Transverse colon (tissue), 4 donors: ENCODE measurements at regions not wholly inside any gene's neighbourhood (a gene's known extent, or its start where the extent isn't known, plus 50 kb on each side); places are given as distances from the start of the nearest gene placed in this dataset.

Experiments
- DNase-seq: peaks from one replicate; pipeline ENCODE4 v3.0.0-alpha.2; 2019
- H3K27ac ChIP-seq, 4 donors: fragments of 200-600 bp; sonication (generic); 2 replicates each; pipeline ENCODE4 v1.5.1; 2016 to 2018; ENCODE audit warnings: inconsistent platforms in 4 of 4
- H3K27me3 ChIP-seq: fragments of 200-600 bp; sonication (generic); 2 replicates; pipeline ENCODE4 v1.5.1; 2017; ENCODE audit warnings: inconsistent platforms
- H3K36me3 ChIP-seq, 4 donors: fragments of 200-600 bp; sonication (generic); 2 replicates each; pipeline ENCODE4 v1.5.1; 2017 to 2019; ENCODE audit warnings: inconsistent platforms in 4 of 4
- H3K4me1 ChIP-seq, 4 donors: fragments of 200-600 bp; sonication (generic); 2 replicates each; pipeline ENCODE4 v1.5.1; 2017 to 2020; ENCODE audit warnings: inconsistent platforms in 4 of 4
- H3K4me3 ChIP-seq, 4 donors: fragments of 200-600 bp; sonication (generic); 1 replicate in 1 of 4; 2 replicates in 3 of 4; pipeline versions ENCODE4 v1.5.1 to v1.6.1; 2017 to 2019; ENCODE audit warnings: inconsistent platforms in 4 of 4
- H3K9me3 ChIP-seq, 2 donors: fragments of 200-600 bp; sonication (generic); 2 replicates each; pipeline ENCODE4 v1.5.1; 2017 to 2019; ENCODE audit warnings: inconsistent platforms in 2 of 2
- CTCF ChIP-seq, 5 experiments: fragments of 200-600 bp in 3 of 5; fragments of 450-650 bp in 2 of 5; sonication (generic) in 3 of 5; IDR thresholded peaks; 1 replicate in 2 of 5; 2 replicates in 3 of 5; pipeline ENCODE4 v1.5.1; 2016 to 2017; ENCODE audit warnings: antibody characterized with exemption in 5 of 5, inconsistent platforms in 3 of 5, mild to moderate bottlenecking in 2 of 5, moderate library complexity in 1 of 5
- EP300 ChIP-seq: sonication (generic); formaldehyde crosslinking; IDR thresholded peaks from one replicate; pipeline ENCODE4 v1.6.1; 2017; ENCODE audit warnings: antibody characterized with exemption, low read depth
- POLR2A ChIP-seq: fragments of 450-650 bp; IDR thresholded peaks from one replicate; pipeline ENCODE4 v1.6.1; 2016; ENCODE audit warnings: antibody characterized with exemption, mild to moderate bottlenecking, moderate library complexity
- POLR2AphosphoS5 ChIP-seq, 3 donors: sonication (generic); formaldehyde crosslinking; IDR thresholded peaks; one replicate each; pipeline ENCODE4 v1.6.1; 2016; ENCODE audit warnings: antibody characterized with exemption in 3 of 3
- WGBS, 2 donors: methylation state at CpG; one replicate each; pipeline ENCODE4 v1.1.5; 2018; ENCODE audit warnings: low coverage in 1 of 2; 5-methylcytosine and 5-hydroxymethylcytosine counted together
- in situ Hi-C, 4 donors: fragments of 200-750 bp; cut with MboI; loops; one replicate each; pipeline versions ENCODE4 v1.15.0 to v1.15.1; 2017; ENCODE audit warnings: low sequenced_read_pairs in 3 of 4, low pct_ligation_motif_present in 1 of 4, low pct_unique_long_range_greater_than_20kb in 1 of 4
- intact Hi-C: fragments of 100-400 bp; cut with DNase I; formaldehyde crosslinking; loops from one replicate; pipeline ENCODE4 v1.15.1; 2023; ENCODE audit warnings: low total_unique reads

GRCh38 chr9:135259273-135259672, 171.8 kb downstream of the OLFM1 start:
- no peaks in the 10 kb centered on the region for H3K27me3 ChIP-seq
- no peak for DNase-seq
- WGBS, 2 donors: 89% methylated on average over 5 to 19 of the region's 19 CpGs
- in situ Hi-C loops: no loop called here
- no peaks in the 10 kb centered on the region for H3K9me3 ChIP-seq
- intact Hi-C loops: no loop called here
- H3K4me1 ChIP-seq: no peaks in the 10 kb centered on the region
- H3K4me3 ChIP-seq: no peak overlapping the region
- no peaks in the 10 kb centered on the region for H3K36me3 ChIP-seq
- no peak overlapping the region for H3K27ac ChIP-seq
- no peak for TF ChIP-seq POLR2AphosphoS5 (IDR thresholded peaks at IDR 0.05)
- TF ChIP-seq CTCF (IDR thresholded peaks at IDR 0.05): no peak
- TF ChIP-seq POLR2A: no peak
- no peak for TF ChIP-seq EP300

GRCh38 chr9:135260221-135261180, 173.0 kb downstream of the OLFM1 start:
- Histone ChIP-seq H3K9me3 (no peaks in the 10 kb centered on the region), H3K36me3 (no peaks in the 10 kb centered on the region), H3K4me1 (no peaks in the 10 kb centered on the region), H3K4me3 (no peak overlapping the region), H3K27me3 (peaks cover 6% of the 10 kb centered on the region), H3K27ac (no peak overlapping the region)
- in situ Hi-C loops: no loop called here
- 68 to 76% methylated on average over 12 to 34 of the region's 35 CpGs for WGBS, 2 donors
- intact Hi-C loops: no loop called here
- no peak for TF ChIP-seq POLR2AphosphoS5 (IDR thresholded peaks at IDR 0.05)
- no peak for DNase-seq

- H3K27me3 ChIP-seq: peaks cover 6% of the 10 kb centered on the region
- H3K4me1 ChIP-seq: no peaks in the 10 kb centered on the region
- no peaks in the 10 kb centered on the region for H3K36me3 ChIP-seq
- 54% methylated on average over 7 of the region's 7 CpGs; no CpG with 5 or more reads in 1 of the 2 donors for WGBS, 2 donors
- no peak for TF ChIP-seq EP300
- TF ChIP-seq CTCF (IDR thresholded peaks at IDR 0.05): no peak
- no peak overlapping the region for H3K27ac ChIP-seq
- intact Hi-C loops (no loop called here), in situ Hi-C loops (no loop called here)
- H3K4me3 ChIP-seq: no peak overlapping the region
- DNase-seq: no peak
- no peaks in the 10 kb centered on the region for H3K9me3 ChIP-seq
These were observed 174.8 kb downstream of the OLFM1 start for GRCh38 chr9:135262248-135262647.

GRCh38 chr9:135263511-135263910, 176.0 kb downstream of the OLFM1 start:
- Histone ChIP-seq H3K27ac (no peak overlapping the region), H3K4me3 (no peak overlapping the region), H3K27me3 (peaks cover 6% of the 10 kb centered on the region), H3K36me3 (no peaks in the 10 kb centered on the region), H3K9me3 (no peaks in the 10 kb centered on the region), H3K4me1 (no peaks in the 10 kb centered on the region)
- intact Hi-C loops: no loop called here
- 29 to 60% methylated on average over 1 to 5 of the region's 5 CpGs for WGBS, 2 donors
- TF ChIP-seq POLR2A (no peak), POLR2AphosphoS5 (IDR thresholded peaks at IDR 0.05) (no peak), CTCF (IDR thresholded peaks at IDR 0.05) (no peak), EP300 (no peak)
- DNase-seq: no peak
- in situ Hi-C loops: no loop called here
